GM10248 (cell line): ENCODE measurements at regions not wholly inside any gene's neighbourhood (a gene's known extent, or its start where the extent isn't known, plus 50 kb on each side); places are given as distances from the start of the nearest gene placed in this dataset.

ENCODE experiments used
- CTCF ChIA-PET: fragments of 300-600 bp; sonication (Branson Sonifier 250); formaldehyde crosslinking; extraction: SDS; loops from one replicate; lab custom pipeline; 2021; ENCODE audit warnings: antibody characterized with exemption; lab: Yijun Ruan, JAX
- POLR2A ChIA-PET: fragments of 350-650 bp; sonication (Branson Sonifier 250); formaldehyde crosslinking; extraction: SDS; loops from one replicate; lab custom pipeline; 2020; ENCODE audit warnings: antibody characterized with exemption; lab: Yijun Ruan, JAX
- DNase-seq: peaks from one replicate; pipeline ENCODE4 v3.0.0; 2012; ENCODE audit errors: extremely low spot score
- CTCF ChIP-seq: IDR thresholded peaks from 2 replicates; pipeline ENCODE4 v1.5.1; 2012; ENCODE audit warnings: mild to moderate bottlenecking, low read depth; ENCODE audit errors: extremely low read depth, missing control alignments, control extremely low read depth

- no peak for TF ChIP-seq CTCF
- ChIA-PET CTCF (no interaction called here), POLR2A (no interaction called here)
- no peak for DNase-seq
Measured at GRCh38 chr4:100690812-100691211, 173.0 kb upstream of the EMCN start.

GRCh38 chr4:100688368-100688767 is 170.5 kb upstream of the EMCN start:
- no peak for DNase-seq
- POLR2A ChIA-PET: no interaction called here
- no peak for TF ChIP-seq CTCF
- CTCF ChIA-PET: no interaction called here

GRCh38 chr4:100682477-100683218 is 164.8 kb upstream of the EMCN start:
- ChIA-PET POLR2A (no interaction called here), CTCF (interaction anchor here (1.0 kb wide), 1 partner anchor 11 kb away, joined by 3 read pairs; no protein-coding TSS in a partner anchor)
- TF ChIP-seq CTCF: no peak
- no peak for DNase-seq

GRCh38 chr4:100681289-100681688 is 163.5 kb upstream of the EMCN start:
- DNase-seq: no peak
- POLR2A ChIA-PET: no interaction called here
- CTCF ChIA-PET: no interaction called here
- TF ChIP-seq CTCF: no peak

- POLR2A ChIA-PET: no interaction called here
- DNase-seq: no peak
- CTCF ChIA-PET: interaction anchor here (1.1 to 1.3 kb wide), 2 partner anchors 33 to 48 kb away, joined by 3 read pairs; no protein-coding TSS in a partner anchor
- no peak for TF ChIP-seq CTCF
Measured at GRCh38 chr4:100679926-100680325, 162.1 kb upstream of the EMCN start.

- TF ChIP-seq CTCF: no peak
- ChIA-PET POLR2A (no interaction called here), CTCF (no interaction called here)
- DNase-seq: no peak
Measured at GRCh38 chr4:100674976-100675375, 157.2 kb upstream of the EMCN start.
